ENCODE measurements at regions not wholly inside any gene's neighbourhood (a gene's known extent, or its start where the extent isn't known, plus 50 kb on each side); places are given as distances from the start of the nearest gene placed in this dataset.

DNA sequence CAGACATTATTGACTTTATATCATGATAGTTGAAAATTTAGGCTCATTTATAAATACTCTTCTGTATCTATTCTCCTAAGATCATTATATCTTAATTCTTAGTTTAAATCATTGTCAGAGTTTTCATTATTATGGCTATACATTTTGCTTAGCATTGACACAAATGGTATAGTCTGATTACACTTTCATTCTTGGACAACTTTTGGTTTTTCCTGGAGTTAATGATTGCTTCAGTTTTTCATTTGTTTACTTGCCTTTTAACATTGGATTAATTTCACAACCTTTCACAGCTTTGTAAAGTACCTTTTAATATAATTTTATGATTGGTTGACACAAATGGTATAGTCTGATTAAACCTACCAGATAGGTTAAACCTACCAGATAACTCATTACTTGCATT is 298.2 kb downstream of the DYSF start:
- no peak for DNase-seq

DNA sequence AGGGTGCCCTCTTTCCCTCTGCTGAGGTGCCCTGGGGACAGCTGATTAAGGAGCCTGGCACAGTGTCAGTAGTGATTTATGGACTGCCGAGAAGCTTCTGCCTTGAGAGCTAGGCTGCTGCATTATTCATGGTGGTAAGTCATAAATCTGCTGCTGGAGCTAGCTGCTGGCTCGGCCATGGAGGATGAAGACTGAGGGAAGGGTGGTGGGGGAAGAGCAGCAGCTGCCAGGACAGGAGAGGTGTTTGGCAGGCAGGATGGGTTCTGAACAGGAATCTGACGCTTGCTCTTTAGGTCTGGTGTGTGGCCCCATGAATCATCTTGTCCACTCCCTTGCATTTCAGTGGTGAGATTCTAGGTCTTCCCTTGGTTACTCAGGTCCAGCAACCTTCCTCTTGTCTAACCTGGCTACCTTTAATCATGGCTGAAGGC is 296.3 kb downstream of the DYSF start:
- DNase-seq, result no peak

- DNase-seq, result no peak
Measured at GRCh38 chr2:71748227-71748626, 294.9 kb downstream of the DYSF start.

GRCh38 chr2:71747559-71747958 is 294.2 kb downstream of the DYSF start:
- no peak for DNase-seq

- peak; percentile 4 for DNase-seq
Measured at GRCh38 chr2:71746946-71747501, 293.7 kb downstream of the DYSF start.

DNA sequence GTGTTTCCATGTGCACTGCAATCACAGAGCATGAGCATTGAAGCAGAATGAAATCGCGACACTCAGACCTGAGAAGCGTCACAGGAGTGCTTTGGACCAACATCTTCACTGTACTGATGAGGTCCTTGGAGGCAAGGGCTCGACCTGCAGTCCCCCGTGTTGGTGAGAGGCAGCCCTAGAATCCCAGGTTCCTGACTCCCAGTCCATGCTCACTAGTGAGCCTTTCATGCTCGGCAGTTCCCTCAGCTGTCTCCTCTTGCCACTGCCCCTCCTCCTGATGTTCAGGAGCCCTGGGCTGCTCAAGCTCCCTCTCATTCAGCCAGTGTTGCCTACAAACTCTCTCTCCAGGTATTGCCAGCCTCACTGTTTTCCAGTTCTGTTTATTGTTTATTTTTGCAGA is 291.4 kb downstream of the DYSF start:
- DNase-seq, result no peak

DNA sequence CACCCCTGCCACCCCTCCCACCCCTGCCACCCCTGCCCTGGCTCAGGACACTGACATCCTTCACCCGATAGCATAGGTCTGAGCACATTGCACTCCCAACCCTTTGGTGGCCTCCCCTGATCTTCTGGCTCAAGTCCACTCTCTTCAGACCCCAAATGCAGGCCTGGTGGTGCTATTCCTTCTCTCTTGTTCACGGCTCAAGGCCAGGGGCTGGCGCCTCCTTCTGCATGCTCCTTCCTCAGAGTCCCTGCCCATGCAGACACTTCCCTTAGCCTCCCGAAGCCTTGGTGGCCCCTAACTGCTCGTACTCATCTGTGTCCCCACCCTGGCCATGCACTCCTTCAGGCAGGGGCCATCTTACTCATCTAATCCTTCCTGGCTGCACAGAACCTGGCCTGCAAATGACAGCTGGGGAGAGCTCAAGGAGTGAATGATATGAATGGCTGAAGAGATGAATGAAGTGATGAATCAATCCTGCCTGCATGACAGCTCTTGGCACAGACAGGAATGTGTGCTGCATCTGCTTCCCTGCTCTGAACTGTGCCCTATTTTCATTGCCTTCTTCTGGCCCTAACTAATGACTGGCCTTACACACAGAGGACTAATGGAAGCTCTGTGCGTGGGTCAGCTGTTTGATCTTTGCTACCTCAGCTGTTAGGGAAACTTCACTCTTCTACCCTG is 290.8 kb downstream of the DYSF start:
- DNase-seq, result no peak

DNA sequence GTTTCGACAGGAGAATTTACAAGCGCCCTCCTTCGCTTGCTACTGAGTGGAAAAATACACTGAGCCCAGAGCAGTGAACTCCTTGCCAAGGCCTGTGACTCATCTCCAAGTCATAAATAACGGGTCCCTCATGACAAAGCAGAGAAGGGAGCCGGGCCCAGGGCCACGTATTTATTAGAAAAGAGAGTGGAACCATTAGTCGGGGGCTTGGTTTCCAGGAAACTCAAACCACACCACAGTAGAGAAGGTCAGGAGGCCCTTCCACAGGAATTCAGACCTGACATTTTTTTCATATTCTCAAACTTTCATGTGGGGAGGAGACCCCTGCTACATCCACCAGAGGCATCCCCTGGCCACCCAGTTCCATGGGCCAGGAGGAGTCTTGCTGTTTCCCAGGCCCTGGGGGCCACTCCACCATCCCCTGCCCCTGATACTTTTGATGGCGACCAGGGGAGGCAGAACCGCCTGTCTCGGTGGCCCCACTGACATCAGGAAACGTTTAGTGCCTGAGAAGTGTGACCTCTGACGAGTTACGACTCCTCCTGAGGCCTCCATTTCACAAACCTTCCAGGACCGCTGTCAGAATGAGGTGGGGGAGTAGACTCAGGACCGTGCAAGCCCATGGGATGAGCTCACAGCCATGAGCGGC is 289.7 kb downstream of the DYSF start:
- DNase-seq, result no peak

DNA sequence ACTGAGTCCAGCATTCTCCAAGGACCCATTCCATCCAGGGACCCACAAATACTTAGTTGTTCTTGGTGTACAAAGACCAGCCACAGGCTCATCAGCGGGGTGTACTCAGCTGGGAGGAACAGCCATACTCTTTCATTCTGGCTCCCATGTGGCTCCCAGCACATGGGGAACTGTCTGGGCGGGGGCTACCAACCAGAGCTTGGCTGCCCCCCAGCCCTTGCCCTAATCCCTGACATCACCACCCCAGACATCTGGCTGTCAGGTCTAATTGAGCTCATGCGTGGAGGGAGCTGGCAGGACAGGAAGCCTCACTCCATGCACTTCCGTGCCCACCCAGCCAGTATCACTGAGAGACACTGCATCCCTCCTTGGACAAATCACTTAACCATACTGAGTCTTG is 283.6 kb downstream of the DYSF start:
- no peak for DNase-seq

GRCh38 chr2:71736091-71736861 is 282.9 kb downstream of the DYSF start:
- no peak for DNase-seq
